ENCODE measurements at regions not wholly inside any gene's neighbourhood (a gene's known extent, or its start where the extent isn't known, plus 50 kb on each side); places are given as distances from the start of the nearest gene placed in this dataset.

DNA sequence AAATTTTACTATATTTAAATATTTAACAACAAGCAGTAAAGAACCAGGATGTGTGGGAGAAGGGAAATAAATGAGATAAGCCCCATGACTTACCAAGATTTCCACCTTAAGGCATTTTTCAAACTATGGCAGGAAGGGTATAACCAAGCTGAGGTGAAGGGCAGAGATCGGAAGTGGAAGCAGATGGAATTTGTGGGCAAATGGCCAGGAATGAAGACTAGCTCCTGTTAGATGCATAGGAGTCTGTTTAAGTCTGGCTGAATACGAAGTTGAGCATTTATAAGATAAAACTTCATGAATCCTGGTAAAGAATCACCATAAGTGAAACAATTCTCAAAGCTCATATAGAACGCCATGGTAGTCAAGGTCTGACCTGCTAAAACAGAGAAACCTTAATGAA, 163.5 kb downstream of the DIO2 start:
- TF ChIP-seq PREB (CRISPR knock-in tag; IDR thresholded peaks at IDR 0.05) = no peak
- no peak for TF ChIP-seq BDP1 (IDR thresholded peaks at IDR 0.05; ENCODE audit: insufficient read depth, insufficient read length)
- TF ChIP-seq RAD21 (CRISPR knock-in tag; conservative IDR thresholded peaks at IDR 0.05 in 1 of 2, IDR thresholded peaks at IDR 0.05 in 1 of 2) = no peak
- TF ChIP-seq, protein P1, sequence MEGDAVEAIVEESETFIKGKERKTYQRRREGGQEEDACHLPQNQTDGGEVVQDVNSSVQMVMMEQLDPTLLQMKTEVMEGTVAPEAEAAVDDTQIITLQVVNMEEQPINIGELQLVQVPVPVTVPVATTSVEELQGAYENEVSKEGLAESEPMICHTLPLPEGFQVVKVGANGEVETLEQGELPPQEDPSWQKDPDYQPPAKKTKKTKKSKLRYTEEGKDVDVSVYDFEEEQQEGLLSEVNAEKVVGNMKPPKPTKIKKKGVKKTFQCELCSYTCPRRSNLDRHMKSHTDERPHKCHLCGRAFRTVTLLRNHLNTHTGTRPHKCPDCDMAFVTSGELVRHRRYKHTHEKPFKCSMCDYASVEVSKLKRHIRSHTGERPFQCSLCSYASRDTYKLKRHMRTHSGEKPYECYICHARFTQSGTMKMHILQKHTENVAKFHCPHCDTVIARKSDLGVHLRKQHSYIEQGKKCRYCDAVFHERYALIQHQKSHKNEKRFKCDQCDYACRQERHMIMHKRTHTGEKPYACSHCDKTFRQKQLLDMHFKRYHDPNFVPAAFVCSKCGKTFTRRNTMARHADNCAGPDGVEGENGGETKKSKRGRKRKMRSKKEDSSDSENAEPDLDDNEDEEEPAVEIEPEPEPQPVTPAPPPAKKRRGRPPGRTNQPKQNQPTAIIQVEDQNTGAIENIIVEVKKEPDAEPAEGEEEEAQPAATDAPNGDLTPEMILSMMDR (IDR thresholded peaks at IDR 0.05 in 2 of 3, conservative IDR thresholded peaks at IDR 0.05 in 1 of 3; ENCODE audit: insufficient read depth in 2 of 3, low read depth in 1 of 3, low read length in 3 of 3) = no peak
- no peak for TF ChIP-seq POLR2A (conservative IDR thresholded peaks at IDR 0.05)
- no peak for TF ChIP-seq RFX5 (IDR thresholded peaks at IDR 0.05; ENCODE audit: low read depth, low read length)
